HEK293T (cell line): ENCODE measurements at regions not wholly inside any gene's neighbourhood (a gene's known extent, or its start where the extent isn't known, plus 50 kb on each side); places are given as distances from the start of the nearest gene placed in this dataset.

Source experiments
- CTCF ChIA-PET: fragments of 350-600 bp; formaldehyde crosslinking; extraction: SDS; loops from one replicate; lab custom pipeline; 2021; ENCODE audit warnings: antibody characterized with exemption, inconsistent platforms; lab: Yijun Ruan, JAX
- POLR2A ChIA-PET: fragments of 350-600 bp; formaldehyde crosslinking; extraction: SDS; loops from one replicate; lab custom pipeline; 2020; ENCODE audit warnings: antibody characterized with exemption, inconsistent platforms; lab: Yijun Ruan, JAX
- DNase-seq: peaks from one replicate; pipeline ENCODE4 v3.0.0; 2012; ENCODE audit warnings: mixed read lengths; ENCODE audit errors: extremely low spot score
- ARNT ChIP-seq: fragments of 450-650 bp; IDR thresholded peaks from 2 replicates; pipeline ENCODE4 v1.6.1; 2017; ENCODE audit warnings: mild to moderate bottlenecking
- BHLHE40 ChIP-seq: fragments of 450-650 bp; IDR thresholded peaks from 2 replicates; pipeline ENCODE4 v1.6.1; 2016; ENCODE audit warnings: mild to moderate bottlenecking, moderate library complexity, borderline replicate concordance
- CTBP1 ChIP-seq: fragments of 450-650 bp; IDR thresholded peaks from 2 replicates; pipeline ENCODE4 v1.6.1; 2016; ENCODE audit warnings: borderline replicate concordance
- ELF4 ChIP-seq: fragments of 450-650 bp; IDR thresholded peaks from 2 replicates; pipeline ENCODE4 v1.6.1; 2017; ENCODE audit warnings: antibody characterized with exemption
- FOXA1 ChIP-seq: fragments of 450-650 bp; IDR thresholded peaks from 2 replicates; pipeline ENCODE4 v1.6.1; 2016; ENCODE audit warnings: mild to moderate bottlenecking
- FOXK2 ChIP-seq: fragments of 450-650 bp; IDR thresholded peaks from 2 replicates; pipeline ENCODE4 v1.6.1; 2016; ENCODE audit warnings: mild to moderate bottlenecking
- FOXM1 ChIP-seq: fragments of 450-650 bp; IDR thresholded peaks from 2 replicates; pipeline ENCODE4 v1.6.1; 2017; ENCODE audit warnings: mild to moderate bottlenecking, borderline replicate concordance
- HDGF ChIP-seq: fragments of 450-650 bp; IDR thresholded peaks from 2 replicates; pipeline ENCODE4 v1.6.1; 2017; ENCODE audit warnings: antibody characterized with exemption, borderline replicate concordance
- L3MBTL2 ChIP-seq: fragments of 450-650 bp; conservative IDR thresholded peaks from 2 replicates; pipeline ENCODE4 v1.6.1; 2016; ENCODE audit warnings: mild to moderate bottlenecking
- LEF1 ChIP-seq: fragments of 450-650 bp; IDR thresholded peaks from 2 replicates; pipeline ENCODE4 v1.6.1; 2017; ENCODE audit warnings: mild to moderate bottlenecking, borderline replicate concordance
- NFRKB ChIP-seq: fragments of 450-650 bp; IDR thresholded peaks from 2 replicates; pipeline ENCODE4 v1.6.1; 2016; ENCODE audit warnings: mild to moderate bottlenecking, moderate library complexity
- SP1 ChIP-seq: fragments of 450-650 bp; IDR thresholded peaks from 2 replicates; pipeline ENCODE4 v1.6.1; 2017
- SUZ12 ChIP-seq: fragments of 450-650 bp; IDR thresholded peaks from 2 replicates; pipeline ENCODE4 v1.6.1; 2016; ENCODE audit warnings: mild to moderate bottlenecking
- TARDBP ChIP-seq: fragments of 450-650 bp; IDR thresholded peaks from 2 replicates; pipeline ENCODE4 v1.6.1; 2016
- ZNF384 ChIP-seq: fragments of 450-650 bp; IDR thresholded peaks from 2 replicates; pipeline ENCODE4 v1.6.1; 2016
- TF ChIP-seq, protein P1 (sequence below): fragments of 450-650 bp; IDR thresholded peaks from 2 replicates; pipeline ENCODE4 v1.6.1; 2016

GRCh38 chr5:62719061-62719720, 140.6 kb downstream of the LRRC70 start:
- TF ChIP-seq SP1 = no peak
- TF ChIP-seq ARNT = no peak
- TF ChIP-seq ELF4 = no peak
- no peak for DNase-seq
- ChIA-PET POLR2A (no interaction called here), CTCF (no interaction called here)

- no peak for DNase-seq
- TF ChIP-seq SP1 (no peak), FOXM1 (no peak), ARNT (no peak), LEF1 (no peak)
- CTCF ChIA-PET = no interaction called here
- POLR2A ChIA-PET = no interaction called here
Observed at GRCh38 chr5:62718324-62718723, 139.7 kb downstream of the LRRC70 start.

GRCh38 chr5:62717301-62717933, 138.8 kb downstream of the LRRC70 start:
- POLR2A ChIA-PET = no interaction called here
- TF ChIP-seq L3MBTL2 (no peak), ZNF384 (no peak), ELF4 (no peak), CTBP1 (no peak)
- no peak for DNase-seq
- CTCF ChIA-PET = no interaction called here

GRCh38 chr5:62714296-62714695, 135.7 kb downstream of the LRRC70 start:
- ChIA-PET CTCF (no interaction called here), POLR2A (no interaction called here)
- no peak for TF ChIP-seq L3MBTL2
- TF ChIP-seq ZNF384 = no peak
- no peak for TF ChIP-seq FOXM1
- TF ChIP-seq ELF4 = no peak
- TF ChIP-seq, protein P1, sequence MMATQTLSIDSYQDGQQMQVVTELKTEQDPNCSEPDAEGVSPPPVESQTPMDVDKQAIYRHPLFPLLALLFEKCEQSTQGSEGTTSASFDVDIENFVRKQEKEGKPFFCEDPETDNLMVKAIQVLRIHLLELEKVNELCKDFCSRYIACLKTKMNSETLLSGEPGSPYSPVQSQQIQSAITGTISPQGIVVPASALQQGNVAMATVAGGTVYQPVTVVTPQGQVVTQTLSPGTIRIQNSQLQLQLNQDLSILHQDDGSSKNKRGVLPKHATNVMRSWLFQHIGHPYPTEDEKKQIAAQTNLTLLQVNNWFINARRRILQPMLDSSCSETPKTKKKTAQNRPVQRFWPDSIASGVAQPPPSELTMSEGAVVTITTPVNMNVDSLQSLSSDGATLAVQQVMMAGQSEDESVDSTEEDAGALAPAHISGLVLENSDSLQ = no peak
- no peak for TF ChIP-seq TARDBP
- TF ChIP-seq BHLHE40 = no peak
- no peak for TF ChIP-seq FOXA1
- no peak for DNase-seq

DNA sequence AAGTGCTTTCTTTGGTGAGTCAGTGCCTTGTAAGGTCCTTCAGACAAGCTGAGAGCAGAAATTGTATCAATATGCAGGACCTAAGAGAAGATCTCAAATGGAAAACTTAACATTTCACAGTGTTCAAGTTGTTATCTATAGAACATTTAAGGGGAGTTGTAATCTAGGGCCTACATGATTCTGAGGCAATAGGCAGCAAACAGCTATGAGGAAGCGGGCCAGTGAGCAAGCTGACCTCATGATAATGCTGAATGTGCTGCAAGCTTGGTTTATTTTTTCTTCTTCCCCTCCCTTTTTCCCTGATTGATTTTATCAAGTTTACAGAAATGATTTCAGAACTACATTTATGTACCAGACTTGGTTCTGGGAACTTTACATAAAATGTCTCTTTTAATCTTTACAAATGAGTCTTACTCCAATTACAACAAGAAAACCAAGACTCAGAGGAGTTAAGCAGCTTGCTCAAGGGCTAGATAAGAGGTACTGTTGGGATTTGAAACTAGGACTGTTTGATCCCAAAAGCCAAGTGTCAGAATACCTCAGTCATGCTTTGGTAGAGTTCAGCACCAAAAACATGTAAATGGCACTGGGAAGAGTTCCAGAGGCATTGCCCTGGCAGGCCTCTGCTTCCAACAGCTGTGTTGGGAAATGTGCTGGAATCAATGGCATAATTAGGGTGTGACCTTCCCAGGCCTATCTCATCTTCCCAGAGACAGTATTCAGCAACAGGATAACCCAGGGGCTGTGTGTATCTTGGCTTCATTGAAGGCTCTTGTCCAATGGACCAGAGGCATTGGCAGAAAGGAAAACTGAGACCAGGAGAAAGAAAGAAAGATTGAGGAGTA, 130.1 kb downstream of the LRRC70 start:
- DNase-seq = no peak
- ChIA-PET CTCF (no interaction called here), POLR2A (no interaction called here)
- TF ChIP-seq HDGF (no peak), FOXM1 (no peak), SP1 (no peak), NFRKB (no peak)

- no peak for DNase-seq
- TF ChIP-seq CTBP1 (no peak), ELF4 (no peak), FOXM1 (no peak), SUZ12 (no peak), L3MBTL2 (no peak)
- POLR2A ChIA-PET = no interaction called here
- CTCF ChIA-PET = no interaction called here
Observed at GRCh38 chr5:62707563-62707962, 128.9 kb downstream of the LRRC70 start.

GRCh38 chr5:62707131-62707530, 128.5 kb downstream of the LRRC70 start:
- no peak for DNase-seq
- CTCF ChIA-PET = no interaction called here
- POLR2A ChIA-PET = no interaction called here
- no peak for TF ChIP-seq FOXA1
- no peak for TF ChIP-seq CTBP1
- TF ChIP-seq BHLHE40 = no peak
- no peak for TF ChIP-seq HDGF
- TF ChIP-seq ARNT = no peak
- no peak for TF ChIP-seq FOXM1
- no peak for TF ChIP-seq SUZ12
- TF ChIP-seq FOXK2 = no peak
- TF ChIP-seq LEF1 = no peak
- TF ChIP-seq L3MBTL2 = no peak
- no peak for TF ChIP-seq ELF4
- no peak for TF ChIP-seq SP1
- no peak for TF ChIP-seq NFRKB

DNA sequence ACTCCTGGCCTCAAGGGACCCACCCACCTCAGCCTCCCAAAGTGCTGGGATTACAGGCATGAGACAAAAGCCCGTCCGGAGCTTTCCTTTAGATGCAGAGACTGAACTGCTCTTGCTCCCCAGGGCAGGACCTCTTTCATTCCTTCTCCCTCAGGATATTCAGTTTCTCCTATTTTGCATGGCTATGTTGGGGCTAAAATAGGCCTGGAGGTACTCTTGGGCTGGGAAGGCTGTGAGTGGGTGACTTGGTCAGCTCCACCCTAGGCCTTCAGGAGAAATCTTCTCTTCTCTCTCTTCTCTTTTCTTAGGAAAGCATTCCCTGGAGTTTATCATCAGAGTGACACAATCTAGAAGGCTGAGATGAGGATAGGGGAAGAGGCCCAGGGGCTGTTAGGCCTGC, 126.4 kb downstream of the LRRC70 start:
- DNase-seq = no peak
- TF ChIP-seq ELF4 = no peak
- TF ChIP-seq FOXA1 = no peak
- no peak for TF ChIP-seq CTBP1
- no peak for TF ChIP-seq NFRKB
- TF ChIP-seq HDGF = no peak
- TF ChIP-seq FOXM1 = no peak
- TF ChIP-seq FOXK2 = no peak
- no peak for TF ChIP-seq ZNF384
- no peak for TF ChIP-seq SUZ12
- no peak for TF ChIP-seq TARDBP
- TF ChIP-seq ARNT = no peak
- no peak for TF ChIP-seq BHLHE40
- no peak for TF ChIP-seq SP1
- TF ChIP-seq LEF1 = no peak
- TF ChIP-seq, protein P1 = no peak
- TF ChIP-seq L3MBTL2 = no peak
- CTCF ChIA-PET = no interaction called here
- POLR2A ChIA-PET = no interaction called here
